Vagina (tissue), 2 donors: ENCODE measurements at regions not wholly inside any gene's neighbourhood (a gene's known extent, or its start where the extent isn't known, plus 50 kb on each side); places are given as distances from the start of the nearest gene placed in this dataset.

Experiments used
- CTCF ChIP-seq, 3 experiments: fragments of 450-650 bp in 2 of 3; fragments of 200-600 bp in 1 of 3; sonication (generic) in 1 of 3; IDR thresholded peaks; one replicate each; pipeline ENCODE4 v1.5.1; 2017 to 2019; ENCODE audit warnings: antibody characterized with exemption in 3 of 3, mild to moderate bottlenecking in 2 of 3, moderate library complexity in 2 of 3
- POLR2A ChIP-seq, 2 donors: fragments of 450-650 bp; IDR thresholded peaks; one replicate each; pipeline ENCODE4 v1.6.1; 2017; ENCODE audit warnings: antibody characterized with exemption in 2 of 2, mild to moderate bottlenecking in 2 of 2, moderate library complexity in 2 of 2
- POLR2AphosphoS5 ChIP-seq, 2 donors: sonication (generic); formaldehyde crosslinking; IDR thresholded peaks; one replicate each; pipeline ENCODE4 v1.9.0; 2017; ENCODE audit warnings: antibody characterized with exemption in 2 of 2, mild to moderate bottlenecking in 2 of 2, low read depth in 1 of 2; ENCODE audit not compliant: insufficient read depth in 1 of 2

- TF ChIP-seq CTCF (IDR thresholded peaks at IDR 0.05) (no peak), POLR2AphosphoS5 (IDR thresholded peaks at IDR 0.05; ENCODE audit: insufficient read depth in 1 of 2, low read depth in 1 of 2) (no peak), POLR2A (IDR thresholded peaks at IDR 0.05) (no peak)
Measured at GRCh38 chr5:43920422-43920821, 317.4 kb downstream of the NNT start.
